ENCODE measurements at regions not wholly inside any gene's neighbourhood (a gene's known extent, or its start where the extent isn't known, plus 50 kb on each side); places are given as distances from the start of the nearest gene placed in this dataset.

DNA sequence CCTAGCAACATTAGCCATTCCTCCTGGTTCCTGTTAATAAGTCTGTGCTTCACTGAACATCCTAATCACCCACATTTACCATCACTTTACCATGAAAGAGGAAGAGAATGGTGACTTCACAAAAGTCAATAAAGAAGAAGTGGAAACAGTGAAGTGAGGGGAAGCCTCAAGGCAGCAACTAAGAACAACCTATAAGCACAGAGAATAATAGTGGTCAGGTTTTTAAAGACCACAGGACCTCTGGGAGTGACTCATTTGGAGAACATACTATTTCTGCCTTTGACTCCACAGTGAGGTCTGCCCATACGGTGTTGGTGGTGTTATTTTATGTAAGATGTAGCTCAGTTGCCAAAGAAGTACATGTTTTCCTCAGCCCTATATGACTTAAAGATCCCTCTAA lies 86.0 kb upstream of the TET2 start:
- Histone ChIP-seq H3K27ac (ENCODE audit: extremely low read depth, low read depth, low read length) (no peak overlapping the region), H3K36me3 (ENCODE audit: control insufficient read depth in 2 of 2, insufficient read depth in 1 of 2, low read length in 2 of 2) (no peaks in the 10 kb centered on the region), H3K4me1 (ENCODE audit: control insufficient read depth, insufficient read depth, low read length) (no peaks in the 10 kb centered on the region), H3K4me3 (ENCODE audit: low read depth, low read length) (no peak overlapping the region), H3K9me3 (ENCODE audit: control insufficient read depth, insufficient read depth, low read depth, low read length) (no peaks in the 10 kb centered on the region)
- CTCF ChIA-PET: no interaction called here
- POLR2A ChIA-PET: no interaction called here
- TF ChIP-seq WT1 (tag by site-specific recombination; IDR thresholded peaks at IDR 0.05) (no peak), ZNF24 (tag by site-specific recombination; IDR thresholded peaks at IDR 0.05) (no peak), ZBTB6 (tag by site-specific recombination; IDR thresholded peaks at IDR 0.05) (no peak), SALL2 (tag by site-specific recombination; IDR thresholded peaks at IDR 0.05; ENCODE audit: borderline replicate concordance) (no peak), ZBTB8A (tag by site-specific recombination; IDR thresholded peaks at IDR 0.05) (no peak), ZNF37A (tag by site-specific recombination; IDR thresholded peaks at IDR 0.05) (no peak), SP2 (tag by site-specific recombination; IDR thresholded peaks at IDR 0.05) (no peak), ZNF133 (tag by site-specific recombination; IDR thresholded peaks at IDR 0.05) (no peak)

DNA sequence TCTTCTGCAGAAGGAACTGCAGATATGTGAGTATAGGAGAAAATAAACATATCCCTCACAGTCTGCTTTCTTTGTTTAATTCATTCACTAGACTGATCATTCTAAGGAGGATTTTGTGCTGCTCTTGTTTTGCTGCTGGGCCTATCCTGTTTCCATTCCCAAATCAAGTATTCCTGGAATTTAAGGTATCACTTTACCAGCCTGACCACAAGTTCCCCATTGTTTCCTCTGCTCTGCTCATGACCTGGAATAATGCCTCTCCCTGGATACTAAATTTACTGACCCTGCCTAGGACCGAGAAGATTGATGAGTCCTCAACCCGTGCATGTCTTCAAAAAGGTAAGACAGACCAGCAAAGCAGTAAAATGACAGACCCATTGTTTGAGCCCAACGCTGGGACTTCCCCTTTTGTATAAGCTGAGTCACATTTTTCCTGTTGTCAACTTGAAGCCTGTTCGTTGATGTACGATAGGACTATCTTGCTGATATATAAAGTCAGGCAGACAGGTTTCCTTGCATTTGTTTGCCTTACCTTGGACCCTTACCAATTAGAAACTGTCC lies 85.5 kb upstream of the TET2 start:
- TF ChIP-seq ZSCAN30 (tag by site-specific recombination; IDR thresholded peaks at IDR 0.05): no peak
- TF ChIP-seq, protein P1, sequence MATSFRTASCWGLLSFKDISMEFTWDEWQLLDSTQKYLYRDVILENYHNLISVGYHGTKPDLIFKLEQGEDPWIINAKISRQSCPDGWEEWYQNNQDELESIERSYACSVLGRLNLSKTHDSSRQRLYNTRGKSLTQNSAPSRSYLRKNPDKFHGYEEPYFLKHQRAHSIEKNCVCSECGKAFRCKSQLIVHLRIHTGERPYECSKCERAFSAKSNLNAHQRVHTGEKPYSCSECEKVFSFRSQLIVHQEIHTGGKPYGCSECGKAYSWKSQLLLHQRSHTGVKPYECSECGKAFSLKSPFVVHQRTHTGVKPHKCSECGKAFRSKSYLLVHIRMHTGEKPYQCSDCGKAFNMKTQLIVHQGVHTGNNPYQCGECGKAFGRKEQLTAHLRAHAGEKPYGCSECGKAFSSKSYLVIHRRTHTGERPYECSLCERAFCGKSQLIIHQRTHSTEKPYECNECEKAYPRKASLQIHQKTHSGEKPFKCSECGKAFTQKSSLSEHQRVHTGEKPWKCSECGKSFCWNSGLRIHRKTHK (tag by site-specific recombination; IDR thresholded peaks at IDR 0.05): no peak
- TF ChIP-seq PRDM2 (tag by site-specific recombination; IDR thresholded peaks at IDR 0.05; ENCODE audit: borderline replicate concordance): no peak
- no peak for TF ChIP-seq ZSCAN23 (tag by site-specific recombination; IDR thresholded peaks at IDR 0.05)
- TF ChIP-seq ZSCAN18 (tag by site-specific recombination; IDR thresholded peaks at IDR 0.05): no peak
- no peak for TF ChIP-seq ZNF138 (tag by site-specific recombination; IDR thresholded peaks at IDR 0.05; ENCODE audit: borderline replicate concordance)
- no peak for TF ChIP-seq ZNF214 (tag by site-specific recombination; IDR thresholded peaks at IDR 0.05; ENCODE audit: borderline replicate concordance)
- TF ChIP-seq ZNF830 (tag by site-specific recombination; IDR thresholded peaks at IDR 0.05; ENCODE audit: low read depth): no peak
- Histone ChIP-seq H3K9me3 (ENCODE audit: control insufficient read depth, insufficient read depth, low read depth, low read length) (no peaks in the 10 kb centered on the region), H3K27ac (ENCODE audit: extremely low read depth, low read depth, low read length) (no peak overlapping the region), H3K4me3 (ENCODE audit: low read depth, low read length) (no peak overlapping the region), H3K36me3 (ENCODE audit: control insufficient read depth in 2 of 2, insufficient read depth in 1 of 2, low read length in 2 of 2) (no peaks in the 10 kb centered on the region), H3K4me1 (ENCODE audit: control insufficient read depth, insufficient read depth, low read length) (no peaks in the 10 kb centered on the region)
- ChIA-PET POLR2A (no interaction called here), CTCF (no interaction called here)

Measured in HEK293 (cell line).